Fibroblast of lung (primary cell): ENCODE measurements at regions not wholly inside any gene's neighbourhood (a gene's known extent, or its start where the extent isn't known, plus 50 kb on each side); places are given as distances from the start of the nearest gene placed in this dataset.

Source experiments
- DNase-seq, 2 donors: peaks; one replicate each; pipeline versions ENCODE4 v3.0.0 to v3.0.0-alpha.2; 2010; ENCODE audit warnings: low read depth in 2 of 2
- H2AFZ ChIP-seq: 2 replicates; pipeline ENCODE4 v1.5.1; 2012; ENCODE audit warnings: low read length, control low read depth, inconsistent platforms
- H3K27ac ChIP-seq: 2 replicates; pipeline ENCODE4 v1.5.1; 2011; ENCODE audit warnings: low read length, control low read depth; ENCODE audit not compliant: insufficient read depth
- H3K27me3 ChIP-seq: 2 replicates; pipeline ENCODE4 v1.5.1; 2011; ENCODE audit warnings: mild to moderate bottlenecking, low read length; ENCODE audit not compliant: control insufficient read depth, insufficient read depth
- H3K36me3 ChIP-seq: 2 replicates; pipeline ENCODE4 v1.5.1; 2011; ENCODE audit warnings: low read length; ENCODE audit not compliant: control insufficient read depth, insufficient read depth
- H3K4me1 ChIP-seq: 2 replicates; pipeline ENCODE4 v1.5.1; 2011; ENCODE audit warnings: low read length; ENCODE audit not compliant: control insufficient read depth, insufficient read depth; ENCODE audit errors: extremely low read depth
- H3K4me2 ChIP-seq: 2 replicates; pipeline ENCODE4 v1.5.1; 2011; ENCODE audit warnings: low read length, control low read depth; ENCODE audit not compliant: insufficient read depth; ENCODE audit errors: extremely low read depth
- H3K4me3 ChIP-seq, 4 experiments: fragments of 200-600 bp in 1 of 4; sonication (generic) in 1 of 4; replicated peaks in 1 of 4; 2 replicates each; pipeline ENCODE4 v1.5.1; 2011 to 2016; ENCODE audit warnings: low read length in 4 of 4, low read depth in 3 of 4, mild to moderate bottlenecking in 3 of 4, control low read depth in 2 of 4, inconsistent platforms in 1 of 4, mixed read lengths in 1 of 4; ENCODE audit not compliant: insufficient read depth in 1 of 4; ENCODE audit errors: control extremely low read depth in 1 of 4
- H3K79me2 ChIP-seq: 2 replicates; pipeline ENCODE4 v1.5.1; 2012; ENCODE audit warnings: mild to moderate bottlenecking, low read length, inconsistent platforms; ENCODE audit not compliant: control insufficient read depth, insufficient read depth
- H3K9ac ChIP-seq: 2 replicates; pipeline ENCODE4 v1.5.1; 2011; ENCODE audit warnings: mild to moderate bottlenecking, low read length, control low read depth; ENCODE audit not compliant: insufficient read depth
- H3K9me3 ChIP-seq: 2 replicates; pipeline ENCODE4 v1.5.1; 2012; ENCODE audit warnings: low read depth, low read length; ENCODE audit not compliant: control insufficient read depth, insufficient read depth
- H4K20me1 ChIP-seq: 2 replicates; pipeline ENCODE4 v1.5.1; 2011; ENCODE audit warnings: low read length; ENCODE audit not compliant: control insufficient read depth, insufficient read depth; ENCODE audit errors: extremely low read depth
- EZH2 ChIP-seq: IDR thresholded peaks from 2 replicates; pipeline ENCODE4 v1.5.1; 2012; ENCODE audit warnings: low read length, control low read depth, mild to moderate bottlenecking; ENCODE audit errors: missing control alignments
- TF ChIP-seq, protein P1 (sequence below), 2 donors: IDR thresholded peaks in 1 of 2; conservative IDR thresholded peaks in 1 of 2; 1 replicate in 1 of 2; 2 replicates in 1 of 2; pipeline ENCODE4 v1.5.1; 2011 to 2012; ENCODE audit warnings: low read length in 2 of 2, control low read depth in 1 of 2, inconsistent platforms in 1 of 2, low read depth in 1 of 2, mild to moderate bottlenecking in 1 of 2

DNA sequence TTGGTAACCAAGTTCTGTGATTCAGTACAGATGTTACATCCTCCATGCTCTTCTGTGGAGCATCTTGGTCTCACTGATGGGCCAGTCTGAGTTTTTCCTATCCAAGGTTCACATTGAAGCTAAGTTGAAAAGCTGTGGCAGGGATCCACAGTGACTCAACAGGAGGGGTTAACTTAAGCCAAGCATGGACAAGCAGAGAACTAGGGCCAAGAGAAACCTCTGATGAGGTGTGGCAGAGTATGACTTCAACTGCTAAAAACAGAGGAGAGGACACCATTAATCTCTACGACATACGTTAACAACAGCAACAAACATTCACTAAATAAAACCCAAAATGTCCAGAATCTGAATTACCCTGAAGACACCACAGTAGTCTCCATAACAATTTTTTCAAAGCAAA, 268.1 kb upstream of the UBE2E2 start:
- no peaks in the 10 kb centered on the region for H3K79me2 ChIP-seq
- no peak overlapping the region for H3K9ac ChIP-seq
- no peaks in the 10 kb centered on the region for H3K9me3 ChIP-seq
- H3K27ac ChIP-seq, result no peak overlapping the region
- H2AFZ ChIP-seq, result no peak overlapping the region
- no peak overlapping the region for H3K4me2 ChIP-seq
- peak in 1 of 2 donors; percentile 36 for DNase-seq
- H3K36me3 ChIP-seq, result no peaks in the 10 kb centered on the region
- TF ChIP-seq EZH2, result no peak
- TF ChIP-seq, protein P1, sequence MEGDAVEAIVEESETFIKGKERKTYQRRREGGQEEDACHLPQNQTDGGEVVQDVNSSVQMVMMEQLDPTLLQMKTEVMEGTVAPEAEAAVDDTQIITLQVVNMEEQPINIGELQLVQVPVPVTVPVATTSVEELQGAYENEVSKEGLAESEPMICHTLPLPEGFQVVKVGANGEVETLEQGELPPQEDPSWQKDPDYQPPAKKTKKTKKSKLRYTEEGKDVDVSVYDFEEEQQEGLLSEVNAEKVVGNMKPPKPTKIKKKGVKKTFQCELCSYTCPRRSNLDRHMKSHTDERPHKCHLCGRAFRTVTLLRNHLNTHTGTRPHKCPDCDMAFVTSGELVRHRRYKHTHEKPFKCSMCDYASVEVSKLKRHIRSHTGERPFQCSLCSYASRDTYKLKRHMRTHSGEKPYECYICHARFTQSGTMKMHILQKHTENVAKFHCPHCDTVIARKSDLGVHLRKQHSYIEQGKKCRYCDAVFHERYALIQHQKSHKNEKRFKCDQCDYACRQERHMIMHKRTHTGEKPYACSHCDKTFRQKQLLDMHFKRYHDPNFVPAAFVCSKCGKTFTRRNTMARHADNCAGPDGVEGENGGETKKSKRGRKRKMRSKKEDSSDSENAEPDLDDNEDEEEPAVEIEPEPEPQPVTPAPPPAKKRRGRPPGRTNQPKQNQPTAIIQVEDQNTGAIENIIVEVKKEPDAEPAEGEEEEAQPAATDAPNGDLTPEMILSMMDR (conservative IDR thresholded peaks at IDR 0.05 in 1 of 2, IDR thresholded peaks at IDR 0.05 in 1 of 2; ENCODE audit: low read depth in 1 of 2, low read length in 2 of 2), result no peak
- H3K27me3 ChIP-seq, result no peaks in the 10 kb centered on the region
- no peaks in the 10 kb centered on the region for H3K4me1 ChIP-seq
- H4K20me1 ChIP-seq, result no peaks in the 10 kb centered on the region
- no peak overlapping the region for H3K4me3 ChIP-seq

DNA sequence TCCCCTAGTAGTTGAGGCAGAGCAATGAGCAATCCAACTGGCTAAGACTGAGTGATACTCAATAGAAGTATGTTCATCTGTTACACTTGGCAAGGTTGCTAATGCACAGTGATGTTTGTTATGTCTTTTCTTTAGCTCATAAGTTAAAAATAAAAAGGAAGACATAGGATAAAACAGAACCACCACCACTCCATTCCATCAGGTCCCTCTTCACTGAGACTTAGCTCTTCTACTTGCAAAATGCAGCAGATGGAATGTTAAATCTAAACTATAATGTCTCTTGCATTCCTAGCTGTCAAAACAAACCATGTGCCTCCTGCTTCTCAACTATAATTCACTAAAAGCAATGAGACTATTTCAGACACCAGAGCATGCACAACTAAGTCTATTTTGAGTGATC, 265.6 kb upstream of the UBE2E2 start:
- Histone ChIP-seq H3K36me3 (no peaks in the 10 kb centered on the region), H3K4me2 (no peak overlapping the region), H4K20me1 (no peaks in the 10 kb centered on the region), H3K79me2 (no peaks in the 10 kb centered on the region), H3K9me3 (no peaks in the 10 kb centered on the region), H3K27me3 (no peaks in the 10 kb centered on the region), H3K4me1 (no peaks in the 10 kb centered on the region), H3K9ac (no peak overlapping the region), H3K27ac (no peak overlapping the region), H3K4me3 (no peak overlapping the region), H2AFZ (no peak overlapping the region)
- TF ChIP-seq, protein P1 (conservative IDR thresholded peaks at IDR 0.05 in 1 of 2, IDR thresholded peaks at IDR 0.05 in 1 of 2; ENCODE audit: low read depth in 1 of 2, low read length in 2 of 2), result no peak
- no peak for TF ChIP-seq EZH2
- peak in 1 of 2 donors; percentile 35 for DNase-seq

DNA sequence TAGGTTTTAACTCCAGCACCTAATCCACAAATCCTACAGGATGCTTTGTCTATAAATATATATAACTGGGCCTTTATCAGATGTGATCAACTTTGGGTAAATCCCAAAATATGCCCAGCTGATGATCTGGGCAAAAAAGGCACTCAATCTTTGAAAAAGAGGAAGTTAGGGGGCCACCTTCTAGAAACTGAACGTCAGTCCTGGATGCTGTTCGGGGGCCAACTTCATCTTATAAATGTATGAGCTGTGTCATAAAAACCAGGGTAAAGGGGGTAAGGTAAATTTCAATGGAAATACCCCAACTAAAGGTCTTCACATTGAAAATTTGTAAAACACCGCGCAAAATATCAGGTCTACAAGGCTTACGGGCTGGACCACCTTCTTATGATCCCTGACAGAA, 264.4 kb upstream of the UBE2E2 start:
- no peak overlapping the region for H2AFZ ChIP-seq

More for the DNA sequence above, 264.4 kb upstream of the UBE2E2 start:
- no peaks in the 10 kb centered on the region for H3K9me3 ChIP-seq
- no peak for TF ChIP-seq EZH2
- TF ChIP-seq, protein P1 (conservative IDR thresholded peaks at IDR 0.05 in 1 of 2, IDR thresholded peaks at IDR 0.05 in 1 of 2; ENCODE audit: low read depth in 1 of 2, low read length in 2 of 2), result no peak
- H3K4me2 ChIP-seq, result no peak overlapping the region
- no peaks in the 10 kb centered on the region for H3K4me1 ChIP-seq
- H3K27ac ChIP-seq, result no peak overlapping the region
- no peak overlapping the region for H3K4me3 ChIP-seq
- H3K79me2 ChIP-seq, result no peaks in the 10 kb centered on the region
- H3K9ac ChIP-seq, result no peak overlapping the region
- no peaks in the 10 kb centered on the region for H3K36me3 ChIP-seq
- no peak for DNase-seq
- no peaks in the 10 kb centered on the region for H4K20me1 ChIP-seq
- H3K27me3 ChIP-seq, result no peaks in the 10 kb centered on the region
